Renal cortex interstitium (tissue), 11 donors: ENCODE measurements at regions not wholly inside any gene's neighbourhood (a gene's known extent, or its start where the extent isn't known, plus 50 kb on each side); places are given as distances from the start of the nearest gene placed in this dataset.
"Not testable (repeated sequence)": the region's sequence is repeated elsewhere in the genome, so short reads cannot be mapped to it uniquely, and the experiment has no call there.

Source experiments
- DNase-seq, 11 donors: peaks; one replicate each; pipeline ENCODE4 v3.0.0-alpha.2; 2013; ENCODE audit warnings: low read depth in 9 of 11, low spot score in 4 of 11; ENCODE audit errors: extremely low read depth in 1 of 11

- no peak for DNase-seq
These were observed 286.4 kb downstream of the CRLF2 start for GRCh38 chrX:926070-926469.

DNA sequence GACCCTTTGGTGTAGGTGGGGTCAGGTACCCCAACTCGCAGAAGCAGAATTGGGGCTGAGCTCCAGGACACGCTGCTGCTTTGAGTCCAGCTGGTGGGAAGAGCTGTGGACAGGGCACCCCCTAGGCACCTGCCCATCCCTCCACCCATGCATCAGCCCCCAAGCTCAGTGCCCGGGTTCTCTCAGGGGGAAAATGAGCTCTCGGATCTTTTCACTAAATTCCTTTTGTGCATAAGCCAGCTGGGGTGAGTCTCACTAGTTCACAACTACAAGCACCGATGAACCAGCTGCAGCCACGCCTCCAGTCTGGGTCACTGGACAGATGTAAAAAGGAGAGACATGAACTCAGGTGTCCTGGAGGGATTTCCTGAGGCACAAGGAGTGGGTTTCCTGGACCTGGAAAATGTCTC lies 286.8 kb downstream of the CRLF2 start:
- no peak for DNase-seq

- DNase-seq = no peak
These were observed 287.4 kb downstream of the CRLF2 start for GRCh38 chrX:925094-925493.

GRCh38 chrX:924017-924416 lies 288.4 kb downstream of the CRLF2 start:
- DNase-seq = no peak

DNA sequence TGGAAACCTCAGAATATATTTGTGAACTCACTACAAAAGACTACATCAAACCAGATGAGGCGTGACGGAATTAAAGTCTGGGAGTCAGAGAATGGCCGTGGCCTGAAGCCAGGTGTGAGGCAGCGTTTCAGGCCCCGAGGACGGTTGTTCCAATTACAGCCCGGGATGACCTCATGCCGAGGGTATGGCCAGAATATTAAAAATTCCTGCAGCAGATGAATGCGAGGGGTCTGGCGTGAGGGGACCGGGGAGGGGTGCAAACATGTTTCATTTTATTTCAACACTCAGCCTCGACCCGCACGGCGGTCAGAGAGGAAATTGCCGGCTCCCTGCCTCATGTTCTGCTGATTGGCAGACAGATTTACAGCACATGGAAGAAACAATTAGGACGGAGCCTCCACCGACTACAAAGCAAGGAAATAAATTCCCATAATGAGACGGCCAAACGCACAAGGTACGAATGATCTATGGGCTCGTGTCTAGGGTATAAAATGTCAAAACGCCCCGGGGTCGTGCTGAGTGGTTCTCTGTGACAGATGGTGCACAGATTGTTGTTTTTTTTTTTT lies 289.7 kb downstream of the SHOX start:
- peak in 7 of 11 donors; percentile 9 to 39 (median 32) for DNase-seq

GRCh38 chrX:916230-916599 lies 285.6 kb downstream of the SHOX start:
- no peak for DNase-seq

DNA sequence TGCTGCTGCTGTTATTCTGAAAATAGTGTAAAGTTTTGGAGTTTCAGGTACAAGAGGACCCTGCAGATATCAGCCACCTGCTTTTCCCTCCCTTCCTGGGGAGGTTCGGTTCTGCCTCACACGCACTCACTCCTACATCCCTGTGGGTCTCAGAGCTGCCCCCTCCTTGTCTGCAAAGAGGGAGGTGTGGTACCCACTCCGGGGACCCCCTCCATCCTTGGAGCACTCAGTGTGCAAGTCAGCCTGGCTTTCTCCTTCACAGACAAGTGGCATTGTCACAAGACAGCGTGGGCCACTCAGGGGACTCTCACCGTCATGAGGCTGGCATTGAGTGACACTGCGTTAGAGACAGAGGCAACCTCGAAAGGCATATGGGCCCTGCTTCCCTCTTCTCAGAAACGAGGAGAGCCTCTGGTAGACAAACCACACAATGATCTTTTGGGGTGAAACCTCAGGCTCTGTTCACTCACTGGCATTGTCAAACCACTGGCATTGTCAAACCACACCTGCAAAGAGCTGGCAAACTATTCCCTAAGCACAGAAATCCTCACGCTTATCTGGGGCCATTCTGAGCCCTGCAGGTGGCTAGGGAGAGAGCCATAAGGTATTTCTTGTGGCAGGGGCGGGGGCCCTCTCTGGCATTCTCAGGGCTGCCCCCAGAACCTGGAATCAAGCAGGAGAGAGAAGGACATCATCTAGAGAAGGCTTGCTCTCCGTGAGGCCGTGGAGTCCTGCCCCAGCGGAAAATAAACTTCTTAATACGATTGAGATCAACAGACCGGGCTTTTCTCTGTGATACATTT lies 285.0 kb downstream of the SHOX start:
- no peak for DNase-seq

GRCh38 chrX:914206-914605 lies 283.6 kb downstream of the SHOX start:
- DNase-seq = no peak

- DNase-seq = no peak
These were observed 282.1 kb downstream of the SHOX start for GRCh38 chrX:912677-913076.

DNA sequence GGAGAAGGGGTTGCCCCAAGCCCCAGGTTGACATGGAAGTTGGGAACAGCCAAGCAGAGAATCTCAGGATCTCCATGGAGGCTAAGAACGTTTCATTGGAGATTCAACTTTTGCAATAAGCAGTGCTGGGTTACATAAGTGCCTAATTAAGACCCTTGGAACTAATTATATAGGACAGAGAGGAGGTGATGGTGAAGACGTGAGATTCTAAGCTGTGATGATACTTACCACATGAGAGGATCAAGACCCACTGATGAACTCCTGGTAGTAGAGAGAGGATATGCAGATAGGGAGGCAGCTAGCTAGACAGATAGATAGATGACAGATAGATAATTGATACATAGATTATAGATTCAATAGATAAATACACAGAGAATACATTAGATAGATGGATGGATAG lies 278.5 kb downstream of the SHOX start:
- DNase-seq = not testable (repeated sequence)

- no peak for DNase-seq
These were observed 276.0 kb downstream of the SHOX start for GRCh38 chrX:906586-906985.

DNA sequence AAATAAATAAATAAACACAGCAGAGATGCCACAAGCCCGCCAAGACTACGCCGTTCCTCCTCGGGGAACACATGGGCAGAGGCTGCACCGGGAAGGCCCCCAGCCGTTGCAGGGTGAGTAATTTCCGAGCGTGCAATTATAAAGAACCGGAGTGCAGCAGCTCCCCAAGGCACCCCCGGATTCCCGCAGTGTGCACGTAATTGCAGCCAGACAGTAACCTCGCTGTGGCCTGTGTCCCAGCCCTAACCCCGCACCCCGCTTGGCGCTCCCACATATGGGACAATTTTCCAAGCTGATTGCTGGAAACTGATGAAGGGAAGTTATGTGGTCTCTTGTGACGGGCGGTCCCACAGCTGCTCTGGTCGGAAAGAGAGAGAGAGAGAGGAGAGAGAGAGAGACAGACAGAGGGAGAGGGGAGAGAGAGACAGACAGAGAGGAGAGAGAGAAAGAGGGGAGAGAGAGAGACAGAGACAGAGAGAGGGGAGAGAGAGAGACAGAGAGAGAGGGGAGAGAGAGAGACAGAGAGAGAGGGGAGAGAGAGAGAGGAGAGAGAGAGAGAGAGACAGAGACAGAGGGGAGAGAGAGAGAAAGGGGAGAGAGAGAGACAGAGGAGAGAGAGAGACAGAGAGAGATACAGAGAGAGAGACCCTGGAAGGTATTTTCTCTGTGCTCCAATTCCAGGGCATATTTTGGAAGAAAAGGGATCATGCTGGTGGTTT lies 275.4 kb downstream of the SHOX start:
- no peak for DNase-seq

DNA sequence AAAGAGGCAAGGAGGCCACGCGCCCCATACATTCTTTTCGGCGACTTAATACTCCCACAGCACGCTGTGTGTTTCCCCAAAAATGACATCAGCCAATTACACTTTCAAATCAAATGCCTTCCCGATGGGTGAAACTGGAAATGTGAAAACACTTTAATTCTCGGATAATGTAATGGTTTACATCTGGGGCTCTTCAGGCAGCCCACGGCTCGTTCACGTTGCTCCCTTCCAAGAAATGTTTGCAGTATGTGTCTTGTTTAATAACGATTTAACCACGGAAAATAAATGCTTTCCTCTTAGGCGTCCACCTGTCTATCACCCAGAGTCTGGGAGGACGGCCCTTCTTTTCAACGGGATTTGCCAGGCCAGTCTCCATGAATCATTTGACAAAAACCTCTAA lies 272.5 kb downstream of the SHOX start:
- DNase-seq = no peak

- no peak for DNase-seq
These were observed 265.7 kb downstream of the SHOX start for GRCh38 chrX:896256-896655.

DNA sequence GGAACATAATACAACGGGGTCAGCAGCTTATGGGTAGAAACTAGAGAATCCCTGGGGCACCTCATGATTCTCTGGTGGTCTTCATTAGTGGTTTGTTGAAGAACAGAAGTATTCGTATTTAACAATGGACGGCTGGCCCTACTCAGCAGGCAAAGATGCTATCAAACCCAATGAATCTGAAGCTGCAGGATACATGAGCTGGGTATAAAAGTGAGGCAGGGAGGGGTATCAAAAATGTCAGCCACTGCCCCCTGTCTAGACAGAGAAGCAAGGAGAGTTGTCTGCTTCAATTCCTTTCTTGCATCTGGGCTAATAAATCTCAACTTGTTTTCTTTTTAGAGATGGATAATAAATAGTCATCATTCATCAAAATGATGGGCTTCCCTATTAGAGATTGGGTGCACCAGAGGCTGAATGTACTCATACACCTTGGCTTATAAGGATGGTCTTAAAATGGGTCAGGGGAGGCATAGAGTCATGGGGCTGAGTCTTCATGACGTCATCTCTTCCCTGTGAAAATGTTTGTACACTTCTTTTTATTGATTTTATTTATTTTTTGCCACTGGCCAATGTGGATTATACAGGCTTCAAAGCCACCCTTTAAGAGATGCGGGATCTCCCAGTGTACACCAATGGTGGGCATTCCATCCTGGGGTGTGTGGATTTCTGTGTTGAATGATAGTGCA lies 259.5 kb downstream of the SHOX start:
- no peak for DNase-seq

GRCh38 chrX:887724-888123 lies 257.1 kb downstream of the SHOX start:
- DNase-seq = not testable (repeated sequence)

- DNase-seq = no peak
These were observed 253.0 kb downstream of the SHOX start for GRCh38 chrX:883588-883987.

DNA sequence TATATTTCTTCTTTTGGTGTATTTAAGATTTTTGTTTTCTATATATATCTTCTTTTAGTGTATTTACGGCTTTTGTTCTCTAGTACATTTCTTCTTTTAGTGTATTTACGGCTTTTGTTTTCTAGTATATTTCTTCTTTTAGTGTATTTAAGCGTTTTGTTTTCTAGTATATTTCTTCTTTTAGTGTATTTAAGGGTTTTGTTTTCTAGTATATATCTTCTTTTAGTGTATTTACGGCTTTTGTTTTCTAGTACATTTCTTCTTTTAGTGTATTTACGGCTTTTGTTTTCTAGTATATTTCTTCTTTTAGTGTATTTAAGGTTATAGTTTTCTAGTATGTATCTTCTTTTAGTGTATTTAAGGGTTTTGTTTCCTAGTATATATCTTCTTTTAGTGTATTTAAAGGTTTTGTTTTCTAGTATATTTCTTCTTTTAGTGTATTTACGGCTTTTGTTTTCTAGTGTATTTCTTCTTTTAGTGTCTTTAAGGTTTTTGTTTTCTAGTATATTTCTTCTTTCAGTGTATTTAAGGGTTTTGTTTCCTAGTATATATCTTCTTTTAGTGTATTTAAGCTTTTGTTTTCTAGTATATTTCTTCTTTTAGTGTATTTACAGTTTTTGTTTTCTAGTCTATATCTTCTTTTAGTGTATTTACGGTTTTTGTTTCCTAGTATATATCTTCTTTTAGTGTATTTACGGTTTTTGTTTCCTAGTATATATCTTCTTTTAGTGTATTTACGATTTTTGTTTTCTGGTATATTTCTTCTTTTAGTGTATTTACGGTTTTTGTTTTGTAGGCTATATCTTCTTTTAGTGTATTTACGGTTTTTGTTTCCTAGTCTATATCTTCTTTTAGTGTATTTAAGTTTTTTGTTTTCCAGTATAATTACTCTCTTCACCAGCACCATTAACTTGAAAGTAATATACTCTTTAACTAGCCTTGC lies 249.4 kb downstream of the SHOX start:
- not testable (repeated sequence) for DNase-seq

DNA sequence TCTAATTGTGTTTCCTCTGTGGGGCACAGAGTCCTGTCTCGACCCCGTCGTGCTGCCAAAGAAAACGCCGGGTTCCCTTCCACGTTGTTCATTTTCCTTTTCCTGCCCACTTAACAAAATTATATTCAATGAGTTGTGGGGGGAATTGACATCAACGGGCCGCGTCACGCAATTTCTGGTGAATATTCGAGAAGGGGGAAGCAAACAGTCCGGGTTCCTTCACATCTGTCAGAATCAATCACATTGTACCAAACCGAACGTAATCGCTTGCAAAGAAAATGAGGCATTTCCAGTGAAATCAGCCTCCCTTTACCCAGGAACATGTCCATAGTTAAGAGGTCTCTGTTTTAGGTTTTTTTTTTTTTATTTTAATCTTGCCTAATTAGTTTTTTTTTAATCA lies 243.5 kb downstream of the SHOX start:
- DNase-seq = no peak
